ENCODE measurements at regions not wholly inside any gene's neighbourhood (a gene's known extent, or its start where the extent isn't known, plus 50 kb on each side); places are given as distances from the start of the nearest gene placed in this dataset.

DNA sequence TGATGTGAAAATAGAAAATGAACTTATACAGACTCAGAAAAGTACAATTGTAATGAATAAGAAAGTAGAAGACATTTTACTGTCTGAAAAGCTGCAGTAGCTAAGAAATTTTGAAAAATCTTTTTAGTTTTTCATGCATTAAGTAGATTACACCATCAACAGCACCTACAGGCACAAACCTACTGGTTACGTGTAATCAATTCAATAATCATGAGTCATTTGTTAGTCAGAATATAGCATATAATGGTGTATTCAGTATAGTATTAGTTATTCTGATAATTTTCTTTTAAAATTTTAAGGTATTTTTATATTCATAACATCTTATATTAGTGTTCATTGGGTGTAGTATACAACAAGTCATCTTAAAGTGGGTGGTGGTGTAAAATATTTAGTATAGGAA lies 550.5 kb upstream of the GBE1 start:
- TF ChIP-seq, protein P1, sequence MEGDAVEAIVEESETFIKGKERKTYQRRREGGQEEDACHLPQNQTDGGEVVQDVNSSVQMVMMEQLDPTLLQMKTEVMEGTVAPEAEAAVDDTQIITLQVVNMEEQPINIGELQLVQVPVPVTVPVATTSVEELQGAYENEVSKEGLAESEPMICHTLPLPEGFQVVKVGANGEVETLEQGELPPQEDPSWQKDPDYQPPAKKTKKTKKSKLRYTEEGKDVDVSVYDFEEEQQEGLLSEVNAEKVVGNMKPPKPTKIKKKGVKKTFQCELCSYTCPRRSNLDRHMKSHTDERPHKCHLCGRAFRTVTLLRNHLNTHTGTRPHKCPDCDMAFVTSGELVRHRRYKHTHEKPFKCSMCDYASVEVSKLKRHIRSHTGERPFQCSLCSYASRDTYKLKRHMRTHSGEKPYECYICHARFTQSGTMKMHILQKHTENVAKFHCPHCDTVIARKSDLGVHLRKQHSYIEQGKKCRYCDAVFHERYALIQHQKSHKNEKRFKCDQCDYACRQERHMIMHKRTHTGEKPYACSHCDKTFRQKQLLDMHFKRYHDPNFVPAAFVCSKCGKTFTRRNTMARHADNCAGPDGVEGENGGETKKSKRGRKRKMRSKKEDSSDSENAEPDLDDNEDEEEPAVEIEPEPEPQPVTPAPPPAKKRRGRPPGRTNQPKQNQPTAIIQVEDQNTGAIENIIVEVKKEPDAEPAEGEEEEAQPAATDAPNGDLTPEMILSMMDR (conservative IDR thresholded peaks at IDR 0.05; ENCODE audit: low read depth in 2 of 2), result no peak
- TF ChIP-seq EZH2 (IDR thresholded peaks at IDR 0.05; ENCODE audit: low read depth, unreplicated experiment), result no peak
- TF ChIP-seq, protein P2, sequence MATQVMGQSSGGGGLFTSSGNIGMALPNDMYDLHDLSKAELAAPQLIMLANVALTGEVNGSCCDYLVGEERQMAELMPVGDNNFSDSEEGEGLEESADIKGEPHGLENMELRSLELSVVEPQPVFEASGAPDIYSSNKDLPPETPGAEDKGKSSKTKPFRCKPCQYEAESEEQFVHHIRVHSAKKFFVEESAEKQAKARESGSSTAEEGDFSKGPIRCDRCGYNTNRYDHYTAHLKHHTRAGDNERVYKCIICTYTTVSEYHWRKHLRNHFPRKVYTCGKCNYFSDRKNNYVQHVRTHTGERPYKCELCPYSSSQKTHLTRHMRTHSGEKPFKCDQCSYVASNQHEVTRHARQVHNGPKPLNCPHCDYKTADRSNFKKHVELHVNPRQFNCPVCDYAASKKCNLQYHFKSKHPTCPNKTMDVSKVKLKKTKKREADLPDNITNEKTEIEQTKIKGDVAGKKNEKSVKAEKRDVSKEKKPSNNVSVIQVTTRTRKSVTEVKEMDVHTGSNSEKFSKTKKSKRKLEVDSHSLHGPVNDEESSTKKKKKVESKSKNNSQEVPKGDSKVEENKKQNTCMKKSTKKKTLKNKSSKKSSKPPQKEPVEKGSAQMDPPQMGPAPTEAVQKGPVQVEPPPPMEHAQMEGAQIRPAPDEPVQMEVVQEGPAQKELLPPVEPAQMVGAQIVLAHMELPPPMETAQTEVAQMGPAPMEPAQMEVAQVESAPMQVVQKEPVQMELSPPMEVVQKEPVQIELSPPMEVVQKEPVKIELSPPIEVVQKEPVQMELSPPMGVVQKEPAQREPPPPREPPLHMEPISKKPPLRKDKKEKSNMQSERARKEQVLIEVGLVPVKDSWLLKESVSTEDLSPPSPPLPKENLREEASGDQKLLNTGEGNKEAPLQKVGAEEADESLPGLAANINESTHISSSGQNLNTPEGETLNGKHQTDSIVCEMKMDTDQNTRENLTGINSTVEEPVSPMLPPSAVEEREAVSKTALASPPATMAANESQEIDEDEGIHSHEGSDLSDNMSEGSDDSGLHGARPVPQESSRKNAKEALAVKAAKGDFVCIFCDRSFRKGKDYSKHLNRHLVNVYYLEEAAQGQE (IDR thresholded peaks at IDR 0.05; ENCODE audit: unreplicated experiment), result no peak
- no peak for TF ChIP-seq EZH2phosphoT487 (IDR thresholded peaks at IDR 0.05; ENCODE audit: unreplicated experiment)
- TF ChIP-seq POLR2AphosphoS5 (IDR thresholded peaks at IDR 0.05; ENCODE audit: low read depth), result no peak
- no peak for TF ChIP-seq CREB1 (CRISPR knock-in tag; IDR thresholded peaks at IDR 0.05; ENCODE audit: low read depth)
- TF ChIP-seq JUNB (IDR thresholded peaks at IDR 0.05; ENCODE audit: unreplicated experiment), result no peak
- no peak for TF ChIP-seq ZNF114 (CRISPR knock-in tag; IDR thresholded peaks at IDR 0.05)
